Muscle of arm (tissue), 1 donor: ENCODE measurements at regions not wholly inside any gene's neighbourhood (a gene's known extent, or its start where the extent isn't known, plus 50 kb on each side); places are given as distances from the start of the nearest gene placed in this dataset.
A peak's percentile ranks its signal among the peaks of the same experiment; 100 is the strongest.

Source experiments
- DNase-seq: peaks from one replicate; pipeline ENCODE4 v3.0.0-alpha.2; 2013

DNA sequence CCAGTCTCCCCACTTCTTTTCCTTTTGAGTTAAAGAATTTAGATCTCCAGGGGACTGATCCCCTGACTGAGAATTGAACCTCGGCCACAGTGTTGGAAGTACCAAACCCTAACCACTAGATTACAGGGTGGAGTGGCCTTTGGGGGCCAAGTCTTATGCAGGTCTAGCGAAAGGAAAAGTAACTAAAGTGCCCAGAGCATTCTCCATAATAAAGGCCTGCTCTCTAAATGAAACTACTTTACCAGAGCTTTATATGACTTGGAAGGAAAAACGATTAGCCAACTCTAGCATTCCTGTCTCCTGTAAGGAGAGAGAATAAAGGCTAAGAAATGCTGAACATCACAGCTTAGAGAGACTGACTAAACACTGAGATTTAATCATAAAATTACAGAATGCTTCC lies 788.0 kb downstream of the C4orf33 start:
- DNase-seq = no peak

- DNase-seq = no peak
Measured at GRCh38 chr4:129897111-129897510, 801.2 kb downstream of the C4orf33 start.

GRCh38 chr4:129899849-129900248 lies 803.9 kb downstream of the C4orf33 start:
- DNase-seq = no peak

GRCh38 chr4:129900430-129900953 lies 804.5 kb downstream of the C4orf33 start:
- DNase-seq = no peak

GRCh38 chr4:129901205-129901604 lies 805.3 kb downstream of the C4orf33 start:
- DNase-seq = no peak

DNA sequence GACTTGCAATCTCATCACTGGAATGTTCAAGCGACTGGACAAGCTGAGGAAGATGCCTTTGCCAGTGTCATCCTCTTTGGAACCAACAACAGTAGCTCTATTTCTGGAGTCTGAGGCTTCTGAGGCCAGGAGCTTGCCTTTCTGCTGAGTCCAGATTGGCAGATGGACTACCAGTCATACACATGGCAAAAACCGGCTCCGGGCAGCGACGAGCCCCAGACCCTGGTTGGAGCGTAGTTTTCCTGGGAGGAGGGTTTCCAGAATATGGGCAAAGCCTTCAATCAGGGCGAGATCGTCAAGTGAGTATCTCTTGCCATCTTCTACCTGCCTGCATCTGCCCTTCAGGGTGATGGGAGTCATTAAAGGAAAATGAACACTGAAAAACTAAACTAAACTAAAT lies 807.9 kb downstream of the C4orf33 start:
- DNase-seq = no peak

- no peak for DNase-seq
Measured at GRCh38 chr4:129905256-129905655, 809.3 kb downstream of the C4orf33 start.

DNA sequence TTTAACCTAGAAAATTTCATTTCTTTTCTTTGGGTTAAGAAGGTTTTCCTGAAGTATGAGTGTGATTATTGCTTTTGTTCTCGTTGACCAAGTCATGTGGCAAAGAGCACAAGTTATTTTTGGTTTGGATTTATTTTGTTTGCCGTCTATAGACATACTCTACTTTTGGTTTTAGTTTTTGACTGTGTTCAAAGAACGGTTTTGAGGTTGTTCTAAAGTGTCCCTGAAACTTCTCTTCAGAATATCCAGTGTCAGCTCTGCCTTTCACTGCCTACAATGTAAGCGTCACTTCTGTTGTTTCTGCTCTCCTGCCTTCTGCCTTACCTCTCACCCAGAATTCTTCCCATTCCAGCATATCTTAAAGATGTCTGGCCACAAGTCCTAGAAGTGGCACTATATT lies 812.2 kb downstream of the C4orf33 start:
- DNase-seq = no peak

DNA sequence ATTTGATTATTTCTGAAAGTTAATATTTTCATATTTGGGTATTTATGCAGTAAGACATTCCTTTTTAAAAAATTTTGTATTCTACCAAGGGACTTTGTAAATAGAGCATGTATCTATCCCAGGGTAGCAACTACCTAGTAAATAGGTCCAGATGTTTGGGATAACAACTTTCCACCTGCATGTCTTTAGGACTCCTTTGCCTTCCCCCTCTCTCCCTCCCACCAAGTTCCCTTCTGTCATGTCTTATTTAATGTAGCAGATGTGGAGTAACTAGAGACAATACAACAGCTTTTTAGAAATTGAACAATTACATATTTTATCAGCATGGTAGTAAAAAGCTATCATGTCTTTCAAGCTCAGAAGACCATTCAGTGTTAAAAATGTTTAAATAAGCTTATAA lies 821.0 kb downstream of the C4orf33 start:
- peak; percentile 21 for DNase-seq

- no peak for DNase-seq
Measured at GRCh38 chr4:129917651-129918050, 821.7 kb downstream of the C4orf33 start.

DNA sequence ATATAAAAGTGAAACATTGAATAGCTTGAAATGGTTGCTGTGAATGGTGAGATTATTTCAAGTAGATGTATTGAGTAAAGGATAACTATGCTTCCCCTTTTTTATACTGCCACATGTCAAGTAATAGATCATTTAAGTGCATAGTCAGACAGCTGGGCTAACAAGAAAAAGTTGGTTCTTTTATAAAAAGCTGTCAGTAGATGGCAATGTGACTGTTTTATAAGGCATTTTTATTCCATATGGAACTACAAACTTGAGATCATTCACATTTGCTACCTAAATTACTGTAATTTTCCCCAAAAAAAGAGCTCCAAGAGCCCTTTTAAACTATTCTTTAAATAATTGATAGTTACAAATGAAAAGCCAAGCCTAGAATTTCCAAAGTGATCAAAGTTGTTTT lies 831.0 kb downstream of the C4orf33 start:
- peak; percentile 27 for DNase-seq

DNA sequence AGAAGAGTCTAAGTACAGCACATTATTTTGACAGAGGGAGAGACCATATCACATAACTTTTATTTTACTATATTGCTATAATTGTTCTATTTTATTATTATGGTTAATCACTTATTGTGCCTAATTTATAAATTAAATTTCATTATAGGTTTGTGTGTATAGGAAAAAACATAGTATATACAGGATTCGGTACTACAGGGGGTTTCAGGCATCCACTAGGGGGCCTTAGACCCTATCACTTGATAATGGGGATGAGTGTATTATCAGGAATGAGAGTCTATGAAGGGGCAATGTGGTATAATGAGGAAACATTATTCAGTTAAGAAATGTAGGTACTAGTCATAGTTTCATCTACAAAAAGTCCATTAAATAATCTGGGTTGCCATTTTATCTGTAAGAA lies 833.1 kb downstream of the C4orf33 start:
- no peak for DNase-seq

DNA sequence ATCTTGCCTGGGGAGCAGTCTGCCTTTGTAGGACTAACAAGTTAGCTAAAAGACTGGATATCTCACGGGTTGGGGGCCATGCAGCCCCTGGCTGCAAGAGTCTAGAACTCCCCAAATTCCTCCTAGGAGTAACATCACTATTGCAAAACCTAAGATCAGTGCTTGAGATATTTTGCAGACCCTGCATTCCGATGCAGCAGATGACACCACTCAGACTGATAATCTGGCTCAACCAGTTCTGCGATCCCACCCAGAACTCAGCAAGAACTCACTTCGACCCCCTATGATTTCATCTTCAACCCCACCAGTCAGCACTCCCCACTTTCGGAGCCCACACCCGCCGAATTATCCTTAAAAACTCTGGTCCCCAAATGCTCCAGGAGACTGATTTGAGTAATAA lies 834.0 kb downstream of the C4orf33 start:
- no peak for DNase-seq

GRCh38 chr4:129950217-129950616 lies 854.3 kb downstream of the C4orf33 start:
- DNase-seq = no peak

DNA sequence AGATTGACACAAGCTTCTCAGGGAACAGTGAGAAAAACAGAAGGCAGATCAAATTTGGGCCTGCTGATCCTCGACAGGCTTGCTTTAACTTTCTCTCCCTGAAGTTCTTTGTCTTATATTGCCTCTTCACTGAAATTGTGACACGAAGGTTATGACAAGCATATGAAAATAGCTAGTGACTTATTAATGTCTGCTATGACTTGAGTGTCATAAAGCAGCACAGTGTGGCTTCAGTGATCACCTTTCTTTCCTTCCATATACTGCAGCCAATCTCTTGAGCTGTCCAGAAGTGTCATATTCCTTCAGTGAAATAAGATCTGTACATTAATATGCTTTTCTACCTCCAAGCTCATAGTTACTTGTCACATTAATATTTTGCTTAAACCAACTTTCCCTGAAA lies 870.2 kb downstream of the C4orf33 start:
- DNase-seq = no peak

DNA sequence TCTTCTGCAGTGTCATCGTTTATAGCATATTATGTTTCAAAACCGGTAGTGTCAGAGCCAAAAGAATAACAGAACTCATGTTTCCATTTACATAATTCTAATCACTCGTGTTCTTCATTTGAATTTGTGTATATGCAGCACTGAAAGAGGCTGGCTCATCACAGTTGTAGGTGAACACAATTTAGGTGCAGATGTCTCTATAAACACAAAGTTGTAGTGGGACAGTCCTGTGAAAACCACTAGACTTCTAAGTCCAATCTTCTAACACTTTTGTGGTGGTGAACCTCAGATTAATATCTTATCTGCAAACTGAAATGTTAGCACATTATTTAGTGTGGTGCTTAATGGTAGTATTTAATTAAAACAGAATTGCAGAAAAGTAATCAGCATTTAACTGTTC lies 872.4 kb downstream of the C4orf33 start:
- DNase-seq = no peak

GRCh38 chr4:129968778-129969177 lies 872.8 kb downstream of the C4orf33 start:
- peak; percentile 12 for DNase-seq

- no peak for DNase-seq
Measured at GRCh38 chr4:129970801-129971200, 874.8 kb downstream of the C4orf33 start.

DNA sequence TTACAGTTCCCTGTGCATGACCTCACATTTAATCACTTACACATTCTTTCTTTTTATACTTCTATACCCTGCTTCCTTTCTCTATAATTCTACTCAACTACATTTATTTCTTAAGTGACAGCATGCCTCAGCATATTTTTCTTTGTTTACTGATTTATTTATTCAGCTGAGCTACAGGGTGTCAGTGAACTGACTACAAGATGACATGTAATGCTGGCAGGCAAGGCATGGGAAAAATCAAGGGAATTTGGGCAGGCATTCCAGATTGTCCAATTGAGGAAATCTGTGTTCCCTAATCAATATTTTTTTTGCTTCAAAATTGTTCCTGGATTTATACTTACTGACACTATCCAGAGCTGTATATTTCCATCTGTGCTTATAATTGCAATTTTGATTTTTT lies 875.5 kb downstream of the C4orf33 start:
- DNase-seq = peak; percentile 7

GRCh38 chr4:129972257-129972656 lies 876.3 kb downstream of the C4orf33 start:
- DNase-seq = no peak

GRCh38 chr4:129974730-129975129 lies 878.8 kb downstream of the C4orf33 start:
- DNase-seq = peak; percentile 35

DNA sequence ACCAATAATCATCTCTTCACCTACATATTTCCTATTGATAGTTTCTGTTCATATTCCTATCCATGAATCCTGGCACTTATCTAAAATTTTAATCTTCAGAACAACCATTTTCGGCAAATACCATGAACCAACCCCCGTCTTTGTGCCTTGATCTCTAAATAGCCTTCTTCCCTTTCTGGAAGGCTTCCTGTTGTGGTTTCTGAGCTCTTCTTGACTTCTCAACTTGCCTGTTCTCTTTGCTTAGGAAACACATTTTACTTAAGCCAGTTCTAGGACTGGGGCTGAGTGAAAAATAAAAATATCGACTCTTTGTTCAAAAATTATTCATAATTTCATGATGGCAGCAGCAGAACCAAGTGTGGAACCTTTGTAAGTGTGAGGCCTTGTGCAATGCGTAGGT lies 882.4 kb downstream of the C4orf33 start:
- DNase-seq = no peak

DNA sequence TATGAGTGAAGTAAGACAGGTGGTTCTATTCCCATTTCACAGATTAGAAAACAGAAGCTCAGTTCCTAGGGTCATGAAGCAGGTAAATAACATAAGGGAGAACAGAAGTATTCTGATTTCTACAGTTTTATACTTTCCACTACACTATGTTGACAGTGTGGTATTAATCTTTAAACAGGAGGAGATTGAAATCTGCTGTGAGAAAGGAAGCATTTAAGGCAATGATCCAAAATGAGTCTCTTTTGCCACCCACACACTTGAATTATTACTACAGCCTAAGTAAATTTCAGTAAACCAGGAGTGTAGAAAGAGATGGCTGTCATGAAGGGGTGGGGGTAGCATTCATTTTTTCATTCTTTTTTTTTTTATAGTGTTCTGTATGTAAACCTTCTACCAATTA lies 893.0 kb downstream of the C4orf33 start:
- no peak for DNase-seq

DNA sequence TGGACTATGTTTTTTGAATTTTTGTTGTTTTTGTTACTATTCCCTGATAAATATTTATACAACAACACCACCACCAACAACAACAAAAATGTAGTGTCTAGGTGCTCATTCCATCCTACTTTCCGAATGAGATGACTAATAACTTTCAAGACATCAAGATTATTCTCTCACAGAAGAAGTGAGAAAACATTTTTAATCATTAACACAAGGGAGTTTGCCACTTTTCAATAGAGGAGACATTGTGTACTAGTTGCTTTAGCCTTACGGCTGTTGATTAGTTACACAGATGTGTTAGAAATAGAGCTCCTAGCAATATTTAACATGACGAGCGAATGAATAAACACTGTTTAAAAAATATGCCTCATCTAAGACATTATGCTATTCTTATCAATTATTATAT lies 898.8 kb downstream of the C4orf33 start:
- DNase-seq = no peak
